Stimulated activated CD4-positive, alpha-beta T cell treated with anti-CD3 and anti-CD28 coated beads, TNF-alpha, amount 100 ng/mL, for 1 hour (primary cell): ENCODE measurements at regions not wholly inside any gene's neighbourhood (a gene's known extent, or its start where the extent isn't known, plus 50 kb on each side); places are given as distances from the start of the nearest gene placed in this dataset.

Experiments used
- DNase-seq, 3 donors: peaks; one replicate each; pipeline ENCODE4 v3.0.0-alpha.2; 2020; ENCODE audit warnings: low read depth in 3 of 3, low spot score in 1 of 3

DNA sequence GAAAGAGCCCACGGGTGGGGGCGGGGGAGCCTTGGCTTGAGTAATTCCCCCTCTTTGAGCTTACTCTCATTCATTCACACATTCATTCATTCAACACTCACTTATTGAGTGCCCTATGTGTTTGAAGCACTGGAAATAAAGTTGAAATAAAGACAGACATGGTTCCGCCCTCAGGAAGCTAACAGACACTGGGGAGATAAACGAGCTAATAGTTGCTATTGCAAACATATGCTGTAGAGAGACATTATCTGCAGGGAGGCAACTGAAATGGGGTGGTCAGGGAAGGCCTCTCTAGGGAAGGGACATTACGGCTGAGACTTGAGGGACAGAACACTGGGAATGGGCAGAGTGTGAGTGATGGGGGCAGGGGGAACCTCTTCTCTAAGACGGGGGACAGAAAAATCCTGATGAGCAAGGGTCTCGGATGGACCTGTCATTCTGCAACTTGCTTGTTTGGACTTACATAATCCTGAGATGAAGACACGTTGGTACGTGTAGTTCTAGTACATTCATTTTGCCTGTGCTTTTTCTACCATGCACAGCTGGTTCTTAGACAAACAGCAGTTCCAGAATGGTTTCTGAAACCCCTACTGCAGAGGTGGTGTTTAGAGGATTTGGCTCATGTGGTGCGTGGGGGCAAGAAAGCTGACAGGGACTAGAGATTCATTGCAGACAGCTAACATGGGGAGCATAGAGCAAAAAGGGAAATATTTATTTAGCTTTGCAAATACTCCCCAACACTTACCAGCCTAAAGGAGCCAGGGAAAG is 71.1 kb upstream of the BLCAP start:
- DNase-seq, result no peak

- no peak for DNase-seq
Observed at GRCh38 chr20:37598100-37598543, 70.4 kb upstream of the BLCAP start.

GRCh38 chr20:37596890-37597536 is 69.3 kb upstream of the BLCAP start:
- DNase-seq, result no peak

DNA sequence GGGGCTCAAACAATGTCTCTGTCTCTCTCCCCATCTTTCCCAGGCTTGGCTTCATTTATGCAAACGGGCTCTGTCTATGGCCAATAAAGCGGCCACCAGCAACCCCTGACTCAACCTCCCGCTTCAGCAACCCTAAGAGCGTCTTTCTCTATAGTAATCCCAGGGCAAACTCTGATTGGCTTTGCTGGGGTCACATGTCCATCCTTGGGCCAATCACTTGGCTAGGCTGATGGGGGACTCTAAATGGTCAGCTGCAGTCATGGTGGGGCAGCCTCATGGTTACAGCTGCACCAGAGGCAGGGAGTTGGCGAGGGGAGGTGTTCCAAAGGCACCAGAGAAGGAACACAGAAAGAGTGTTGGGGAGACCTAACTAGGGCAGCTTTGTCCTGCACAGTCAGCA is 68.5 kb upstream of the BLCAP start:
- DNase-seq, result no peak

DNA sequence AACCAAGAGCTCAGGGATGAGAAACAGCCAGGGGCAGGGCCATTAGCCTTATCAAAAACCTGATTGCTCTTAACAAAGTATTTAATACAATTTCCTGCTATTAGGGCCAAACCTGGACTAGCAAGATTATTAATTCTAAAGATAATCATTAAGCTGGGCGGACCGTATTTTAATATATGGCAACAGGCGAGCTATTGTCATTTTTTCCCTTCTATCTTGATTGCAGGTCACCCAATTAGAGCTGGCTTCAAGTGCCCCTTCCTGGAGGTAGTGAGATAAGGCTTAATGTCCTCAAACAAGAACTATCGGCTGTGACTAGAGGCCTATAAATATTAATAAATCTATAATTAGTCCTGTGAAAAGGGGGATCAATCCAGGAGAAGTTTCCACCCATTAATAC is 66.0 kb upstream of the BLCAP start:
- DNase-seq, result no peak

GRCh38 chr20:37590938-37591490 is 63.3 kb upstream of the BLCAP start:
- DNase-seq, result no peak

DNA sequence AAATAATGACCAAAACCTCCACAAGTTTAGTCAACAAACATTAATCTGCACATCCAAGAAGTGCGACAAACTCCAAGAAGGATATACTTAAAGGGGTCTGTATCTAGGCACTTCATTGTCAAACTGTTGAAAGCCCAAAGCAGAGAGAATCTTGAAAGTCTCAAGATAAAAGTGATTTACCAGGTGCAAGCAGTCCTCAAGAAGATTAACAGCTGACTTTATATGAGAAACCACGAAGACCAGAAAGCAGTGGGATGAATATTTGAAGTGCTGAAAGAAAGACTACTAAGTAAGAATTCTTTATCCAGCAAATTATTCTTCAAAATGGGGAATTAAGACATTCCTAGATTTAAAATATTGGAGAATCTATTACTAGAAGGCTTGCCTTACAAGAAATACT is 58.4 kb upstream of the BLCAP start:
- no peak for DNase-seq

DNA sequence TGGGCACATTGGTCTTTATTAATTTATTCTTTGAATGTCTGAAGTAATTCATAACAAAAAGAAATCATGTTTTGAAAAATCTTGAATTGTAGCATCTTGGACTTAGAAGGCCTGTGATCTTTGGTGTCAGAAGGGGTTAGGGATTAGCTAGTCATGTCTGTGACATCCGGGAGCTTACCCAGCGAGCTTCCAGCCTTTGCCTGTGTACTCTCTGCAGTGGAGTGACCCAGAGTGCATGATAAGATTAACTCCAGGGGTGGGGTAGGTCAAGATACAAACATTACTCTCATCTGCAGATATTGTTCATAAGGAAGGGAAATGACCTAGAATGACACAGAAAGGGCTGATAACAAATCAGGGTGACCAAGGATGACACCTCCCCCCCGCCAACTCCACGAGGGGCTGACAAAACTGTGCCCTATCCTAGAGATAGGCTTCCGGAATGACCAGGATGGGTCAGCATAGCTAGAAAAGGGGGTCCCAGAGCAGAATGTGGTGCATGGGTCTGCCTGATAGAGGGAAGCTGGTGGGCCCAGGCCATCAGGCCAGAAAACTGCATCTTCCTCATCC is 56.6 kb upstream of the BLCAP start:
- no peak for DNase-seq

DNA sequence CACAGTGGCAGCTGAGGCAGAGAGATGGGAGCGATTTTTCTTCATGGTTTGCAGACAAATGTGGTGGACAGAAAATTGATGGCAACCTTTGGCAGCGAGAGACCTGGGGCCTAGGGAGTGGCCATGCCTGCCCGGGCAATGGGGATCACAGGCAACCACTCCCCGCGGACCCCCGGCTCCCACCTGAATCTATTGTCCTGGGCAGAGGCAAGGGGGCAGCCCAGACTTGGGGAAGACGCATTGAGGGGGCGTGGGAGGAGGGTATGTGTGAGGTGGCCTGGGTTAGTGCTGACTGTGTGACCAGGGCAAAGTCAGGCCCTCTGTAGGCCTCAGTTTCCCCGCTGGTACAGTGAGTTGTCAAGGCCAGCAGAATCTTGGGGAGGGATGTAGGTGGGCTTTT is 53.6 kb upstream of the BLCAP start:
- no peak for DNase-seq

DNA sequence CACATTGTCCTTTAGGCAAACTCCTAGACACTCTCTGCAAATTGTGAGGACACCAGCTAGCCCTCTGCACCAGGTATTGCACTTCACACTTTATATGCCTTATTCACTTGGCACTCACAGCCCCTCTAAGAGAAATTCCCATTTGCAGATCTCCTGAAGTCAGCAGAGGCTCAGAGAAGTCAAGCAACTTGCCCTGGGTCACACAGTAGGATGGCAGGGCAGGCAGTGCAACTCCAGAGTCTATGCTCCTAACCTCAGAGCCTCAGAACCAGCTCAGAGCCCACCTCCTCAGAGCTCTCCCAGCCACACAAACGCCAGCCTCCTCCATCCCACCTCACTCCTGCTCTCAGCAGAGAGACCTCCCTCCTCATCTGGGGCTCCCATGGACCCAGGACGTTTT is 52.4 kb upstream of the BLCAP start:
- DNase-seq, result no peak

DNA sequence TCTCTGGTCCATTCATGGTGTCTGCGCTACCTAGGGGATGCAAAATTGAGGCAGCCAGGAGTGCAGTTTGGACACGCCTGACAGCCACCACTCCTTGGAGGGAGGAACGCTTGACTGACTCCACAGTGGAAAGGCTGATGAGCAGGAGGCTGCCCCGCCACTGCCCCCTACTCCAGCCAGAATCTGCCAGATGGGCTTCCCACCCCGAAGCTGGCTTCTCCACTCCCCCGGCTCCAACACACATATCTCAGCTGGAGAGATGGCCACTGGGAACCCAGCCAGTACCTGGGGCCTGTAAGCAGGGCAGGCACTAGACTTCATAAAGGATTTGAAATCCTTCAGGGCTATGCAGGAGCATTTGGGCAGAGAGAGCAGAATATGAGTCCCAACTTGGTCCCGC is 51.4 kb upstream of the BLCAP start:
- no peak for DNase-seq

DNA sequence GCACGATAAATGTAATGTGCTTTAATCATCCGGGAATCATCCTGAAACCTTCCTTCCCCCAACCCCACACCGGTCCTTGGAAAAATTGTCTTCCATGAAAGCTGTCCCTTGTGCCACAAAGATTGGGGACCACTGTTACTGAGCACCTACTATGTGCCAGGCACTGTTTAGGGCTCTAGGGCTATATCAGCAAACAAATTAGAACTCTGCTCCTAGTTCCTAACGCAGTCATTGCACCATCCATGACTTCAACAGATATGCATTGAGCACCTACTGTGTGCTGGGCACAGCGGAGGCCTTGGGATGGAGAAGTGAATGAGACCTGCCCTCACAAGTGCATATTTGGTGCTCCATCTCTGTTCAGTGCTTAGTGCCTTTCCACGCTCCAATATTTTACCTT is 50.3 kb upstream of the BLCAP start:
- no peak for DNase-seq
